Panc1 (cell line): ENCODE measurements at regions not wholly inside any gene's neighbourhood (a gene's known extent, or its start where the extent isn't known, plus 50 kb on each side); places are given as distances from the start of the nearest gene placed in this dataset.

Experiments
- ATAC-seq: fragments of 200-7000 bp; cut with Tn5 transposase; 2 replicates; pipeline ENCODE4 v1.9.1; 2020; ENCODE audit warnings: mild to moderate bottlenecking, moderate library complexity
- BruUV-seq: library from RNA; stranded (reverse); fragments of 400-500 nt; replicated peaks from 2 replicates; lab custom pipeline; 2021; lab: Mats Ljungman, UMichigan
- CTCF ChIA-PET: fragments of 300-600 bp; sonication (Branson Sonifier 250); formaldehyde crosslinking; loops from one replicate; lab custom pipeline; 2022; ENCODE audit warnings: antibody characterized with exemption; lab: Charles Lee
- POLR2A ChIA-PET: fragments of 300-600 bp; sonication (Branson Sonifier 250); formaldehyde crosslinking; loops from one replicate; lab custom pipeline; 2022; ENCODE audit warnings: antibody characterized with exemption; lab: Charles Lee
- DNase-seq: peaks from one replicate; pipeline ENCODE4 v3.0.0-alpha.2; 2010; ENCODE audit warnings: low read depth, low spot score
- H3K27ac ChIP-seq: 2 replicates; pipeline ENCODE4 v1.5.1; 2011; ENCODE audit warnings: mild to moderate bottlenecking, low read length, inconsistent platforms
- H3K27me3 ChIP-seq: fragments of 200-500 bp; sonication (Bioruptor generic); 2 replicates; pipeline ENCODE4 v1.6.0; 2014; ENCODE audit warnings: low read length, inconsistent platforms; ENCODE audit not compliant: control insufficient read depth, insufficient read depth
- H3K36me3 ChIP-seq: fragments of 200-500 bp; sonication (Bioruptor generic); 2 replicates; pipeline ENCODE4 v1.5.1; 2014; ENCODE audit warnings: inconsistent platforms, mild to moderate bottlenecking, low read length, moderate library complexity; ENCODE audit not compliant: control insufficient read depth, insufficient read depth
- H3K4me1 ChIP-seq: 2 replicates; pipeline ENCODE4 v1.5.1; 2011; ENCODE audit warnings: inconsistent platforms, mild to moderate bottlenecking, low read length, moderate library complexity; ENCODE audit not compliant: control insufficient read depth, insufficient read depth
- H3K4me3 ChIP-seq, 2 experiments: 2 replicates each; pipeline ENCODE4 v1.5.1; 2011 to 2012; ENCODE audit warnings: low read depth in 2 of 2, low read length in 2 of 2, mild to moderate bottlenecking in 2 of 2, inconsistent platforms in 1 of 2, moderate library complexity in 1 of 2
- H3K9me3 ChIP-seq: fragments of 200-500 bp; sonication (Bioruptor generic); 2 replicates; pipeline ENCODE4 v1.5.1; 2014; ENCODE audit warnings: low read depth, mild to moderate bottlenecking, inconsistent platforms, low read length, moderate library complexity; ENCODE audit not compliant: control insufficient read depth, insufficient read depth
- POLR2AphosphoS5 ChIP-seq: IDR thresholded peaks from 2 replicates; pipeline ENCODE4 v1.6.1; 2012; ENCODE audit warnings: mild to moderate bottlenecking, low read depth, low read length, moderate library complexity
- SIN3A ChIP-seq: IDR thresholded peaks from 2 replicates; pipeline ENCODE4 v1.6.1; 2012; ENCODE audit warnings: low read depth, mild to moderate bottlenecking, low read length, moderate library complexity, borderline replicate concordance; ENCODE audit not compliant: insufficient read depth
- TCF7L2 ChIP-seq: IDR thresholded peaks from 2 replicates; pipeline ENCODE4 v1.6.1; 2011; ENCODE audit warnings: mild to moderate bottlenecking, low read depth, low read length, inconsistent platforms
- in situ Hi-C: cut with HindIII; loops from 2 replicates; pipeline ENCODE4 v1.10.0; 2016; ENCODE audit warnings: low sequenced_read_pairs, low pct_unique_long_range_greater_than_20kb
- intact Hi-C: fragments of 100-400 bp; cut with micrococcal nuclease; formaldehyde crosslinking; loops from one replicate; pipeline ENCODE4 v1.10.0; 2022; ENCODE audit not compliant: unreplicated experiment
- TF ChIP-seq, protein P1 (sequence below), 2 experiments: IDR thresholded peaks; 2 replicates each; pipeline ENCODE4 v1.6.1; 2011 to 2012; ENCODE audit warnings: low read depth in 2 of 2, control low read depth in 1 of 2, low read length in 1 of 2, mild to moderate bottlenecking in 1 of 2, moderate library complexity in 1 of 2; ENCODE audit not compliant: insufficient read depth in 1 of 2
- TF ChIP-seq, protein P2 (sequence below): fragments of 450-650 bp; IDR thresholded peaks from 2 replicates; pipeline ENCODE4 v1.5.1; 2017; ENCODE audit warnings: mild to moderate bottlenecking

DNA sequence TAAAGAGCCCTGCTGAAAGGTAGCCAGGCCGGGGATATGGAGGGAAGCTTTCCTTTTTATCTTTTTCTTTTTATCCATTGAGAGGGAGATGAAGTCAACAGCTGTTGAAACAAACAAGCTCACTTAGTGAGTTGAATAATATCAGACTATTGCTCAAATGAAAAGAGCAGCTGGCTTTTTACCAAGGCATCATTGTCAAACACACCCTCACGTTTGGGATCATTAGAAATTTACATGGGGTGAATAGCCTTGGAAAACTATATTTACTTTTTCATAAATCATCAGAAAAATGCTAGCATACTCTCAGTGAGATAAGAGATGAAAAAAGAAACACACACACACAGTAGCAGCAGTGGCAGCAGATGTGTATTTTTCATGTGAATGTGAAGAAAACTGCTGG, 71.5 kb upstream of the HNMT start:
- no peak for ATAC-seq
- intact Hi-C loops (no loop called here), in situ Hi-C loops (no loop called here)
- ChIA-PET POLR2A (no interaction called here), CTCF (no interaction called here)
- H3K9me3 ChIP-seq = no peaks in the 10 kb centered on the region
- H3K27ac ChIP-seq = no peak overlapping the region
- H3K4me3 ChIP-seq = no peak overlapping the region
- no TSS peak for BruUV-seq
- no peaks in the 10 kb centered on the region for H3K36me3 ChIP-seq
- no peak for DNase-seq
- no peaks in the 10 kb centered on the region for H3K27me3 ChIP-seq
- no peaks in the 10 kb centered on the region for H3K4me1 ChIP-seq
- TF ChIP-seq, protein P1, sequence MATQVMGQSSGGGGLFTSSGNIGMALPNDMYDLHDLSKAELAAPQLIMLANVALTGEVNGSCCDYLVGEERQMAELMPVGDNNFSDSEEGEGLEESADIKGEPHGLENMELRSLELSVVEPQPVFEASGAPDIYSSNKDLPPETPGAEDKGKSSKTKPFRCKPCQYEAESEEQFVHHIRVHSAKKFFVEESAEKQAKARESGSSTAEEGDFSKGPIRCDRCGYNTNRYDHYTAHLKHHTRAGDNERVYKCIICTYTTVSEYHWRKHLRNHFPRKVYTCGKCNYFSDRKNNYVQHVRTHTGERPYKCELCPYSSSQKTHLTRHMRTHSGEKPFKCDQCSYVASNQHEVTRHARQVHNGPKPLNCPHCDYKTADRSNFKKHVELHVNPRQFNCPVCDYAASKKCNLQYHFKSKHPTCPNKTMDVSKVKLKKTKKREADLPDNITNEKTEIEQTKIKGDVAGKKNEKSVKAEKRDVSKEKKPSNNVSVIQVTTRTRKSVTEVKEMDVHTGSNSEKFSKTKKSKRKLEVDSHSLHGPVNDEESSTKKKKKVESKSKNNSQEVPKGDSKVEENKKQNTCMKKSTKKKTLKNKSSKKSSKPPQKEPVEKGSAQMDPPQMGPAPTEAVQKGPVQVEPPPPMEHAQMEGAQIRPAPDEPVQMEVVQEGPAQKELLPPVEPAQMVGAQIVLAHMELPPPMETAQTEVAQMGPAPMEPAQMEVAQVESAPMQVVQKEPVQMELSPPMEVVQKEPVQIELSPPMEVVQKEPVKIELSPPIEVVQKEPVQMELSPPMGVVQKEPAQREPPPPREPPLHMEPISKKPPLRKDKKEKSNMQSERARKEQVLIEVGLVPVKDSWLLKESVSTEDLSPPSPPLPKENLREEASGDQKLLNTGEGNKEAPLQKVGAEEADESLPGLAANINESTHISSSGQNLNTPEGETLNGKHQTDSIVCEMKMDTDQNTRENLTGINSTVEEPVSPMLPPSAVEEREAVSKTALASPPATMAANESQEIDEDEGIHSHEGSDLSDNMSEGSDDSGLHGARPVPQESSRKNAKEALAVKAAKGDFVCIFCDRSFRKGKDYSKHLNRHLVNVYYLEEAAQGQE (IDR thresholded peaks at IDR 0.05; ENCODE audit: insufficient read depth in 1 of 2, low read depth in 2 of 2, low read length in 1 of 2) = no peak
- TF ChIP-seq SIN3A = no peak

DNA sequence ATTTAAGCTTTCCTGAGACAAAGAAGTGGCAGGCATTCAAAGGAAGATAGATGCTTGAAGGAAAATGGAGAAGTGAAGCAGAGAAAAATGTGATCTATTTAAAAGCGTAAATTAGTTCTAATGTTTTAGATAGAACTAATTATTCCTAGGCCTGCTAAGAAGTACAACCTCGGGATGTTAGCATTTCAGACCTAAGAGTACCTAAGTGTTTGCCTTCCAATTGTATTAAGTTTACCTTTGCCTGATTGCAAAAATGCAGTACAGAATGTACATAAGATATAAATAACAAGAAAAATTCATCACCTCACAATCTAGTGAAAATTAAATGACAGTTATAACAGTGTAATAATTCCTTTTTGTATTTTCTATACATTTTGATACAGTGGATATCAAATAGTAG, 71.1 kb upstream of the HNMT start:
- intact Hi-C loops = no loop called here
- ATAC-seq (no peak), DNase-seq (no peak)
- H3K36me3 ChIP-seq = no peaks in the 10 kb centered on the region
- no peak for TF ChIP-seq POLR2AphosphoS5
- TF ChIP-seq TCF7L2 = no peak
- no peak for TF ChIP-seq SIN3A
- TF ChIP-seq, protein P2, sequence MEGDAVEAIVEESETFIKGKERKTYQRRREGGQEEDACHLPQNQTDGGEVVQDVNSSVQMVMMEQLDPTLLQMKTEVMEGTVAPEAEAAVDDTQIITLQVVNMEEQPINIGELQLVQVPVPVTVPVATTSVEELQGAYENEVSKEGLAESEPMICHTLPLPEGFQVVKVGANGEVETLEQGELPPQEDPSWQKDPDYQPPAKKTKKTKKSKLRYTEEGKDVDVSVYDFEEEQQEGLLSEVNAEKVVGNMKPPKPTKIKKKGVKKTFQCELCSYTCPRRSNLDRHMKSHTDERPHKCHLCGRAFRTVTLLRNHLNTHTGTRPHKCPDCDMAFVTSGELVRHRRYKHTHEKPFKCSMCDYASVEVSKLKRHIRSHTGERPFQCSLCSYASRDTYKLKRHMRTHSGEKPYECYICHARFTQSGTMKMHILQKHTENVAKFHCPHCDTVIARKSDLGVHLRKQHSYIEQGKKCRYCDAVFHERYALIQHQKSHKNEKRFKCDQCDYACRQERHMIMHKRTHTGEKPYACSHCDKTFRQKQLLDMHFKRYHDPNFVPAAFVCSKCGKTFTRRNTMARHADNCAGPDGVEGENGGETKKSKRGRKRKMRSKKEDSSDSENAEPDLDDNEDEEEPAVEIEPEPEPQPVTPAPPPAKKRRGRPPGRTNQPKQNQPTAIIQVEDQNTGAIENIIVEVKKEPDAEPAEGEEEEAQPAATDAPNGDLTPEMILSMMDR = no peak
- TF ChIP-seq, protein P1 (IDR thresholded peaks at IDR 0.05; ENCODE audit: insufficient read depth in 1 of 2, low read depth in 2 of 2, low read length in 1 of 2) = no peak
- ChIA-PET POLR2A (no interaction called here), CTCF (no interaction called here)
- BruUV-seq = no TSS peak
- in situ Hi-C loops = no loop called here
- no peaks in the 10 kb centered on the region for H3K9me3 ChIP-seq
- H3K4me3 ChIP-seq = no peak overlapping the region
- no peak overlapping the region for H3K27ac ChIP-seq
- no peaks in the 10 kb centered on the region for H3K27me3 ChIP-seq
- no peaks in the 10 kb centered on the region for H3K4me1 ChIP-seq
